Erythroblast (primary cell): ENCODE measurements at regions not wholly inside any gene's neighbourhood (a gene's known extent, or its start where the extent isn't known, plus 50 kb on each side); places are given as distances from the start of the nearest gene placed in this dataset.

ENCODE experiments used
- GATA1 ChIP-seq: IDR thresholded peaks from 2 replicates; pipeline ENCODE4 v1.6.1; 2011; ENCODE audit warnings: low read depth, mild to moderate bottlenecking, control low read depth, low read length, moderate library complexity
- POLR2A ChIP-seq: IDR thresholded peaks from 2 replicates; pipeline ENCODE4 v1.6.1; 2011; ENCODE audit warnings: mild to moderate bottlenecking, low read length

DNA sequence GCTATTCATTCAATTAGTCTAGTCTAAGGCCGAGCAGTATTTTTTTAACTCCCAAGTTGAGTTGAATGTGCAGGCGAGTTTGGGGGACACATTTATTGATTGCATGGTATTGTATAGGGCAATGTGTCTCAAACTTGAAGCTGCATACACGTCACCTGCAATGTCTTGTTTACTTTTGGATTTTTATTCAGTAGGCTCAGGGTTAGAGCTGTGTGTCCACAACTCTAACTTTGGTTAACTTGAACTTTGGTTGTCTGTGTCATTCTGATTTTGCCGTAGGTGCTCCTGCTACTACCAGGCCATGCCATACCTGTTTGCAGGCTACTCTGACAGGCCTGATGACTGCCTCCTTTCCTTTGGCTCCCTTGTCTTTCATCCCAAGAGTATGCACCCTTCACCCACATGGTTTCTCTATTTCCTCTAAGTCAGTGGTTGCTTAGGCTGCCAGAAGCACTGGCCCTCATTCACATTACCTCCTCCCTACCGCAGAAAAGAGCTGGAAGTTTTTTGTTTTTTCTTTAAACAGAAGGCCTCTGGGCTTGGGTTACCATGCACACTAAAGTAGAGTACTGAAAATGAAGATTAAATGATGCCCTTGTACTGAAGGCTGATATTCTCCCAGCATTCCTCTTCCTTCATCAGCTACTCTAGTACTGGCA lies 219.4 kb upstream of the SPOPL start:
- TF ChIP-seq POLR2A = no peak
- TF ChIP-seq GATA1 = no peak
